ENCODE measurements at regions not wholly inside any gene's neighbourhood (a gene's known extent, or its start where the extent isn't known, plus 50 kb on each side); places are given as distances from the start of the nearest gene placed in this dataset.
"Not testable (repeated sequence)": the region's sequence is repeated elsewhere in the genome, so short reads cannot be mapped to it uniquely, and the experiment has no call there.

DNA sequence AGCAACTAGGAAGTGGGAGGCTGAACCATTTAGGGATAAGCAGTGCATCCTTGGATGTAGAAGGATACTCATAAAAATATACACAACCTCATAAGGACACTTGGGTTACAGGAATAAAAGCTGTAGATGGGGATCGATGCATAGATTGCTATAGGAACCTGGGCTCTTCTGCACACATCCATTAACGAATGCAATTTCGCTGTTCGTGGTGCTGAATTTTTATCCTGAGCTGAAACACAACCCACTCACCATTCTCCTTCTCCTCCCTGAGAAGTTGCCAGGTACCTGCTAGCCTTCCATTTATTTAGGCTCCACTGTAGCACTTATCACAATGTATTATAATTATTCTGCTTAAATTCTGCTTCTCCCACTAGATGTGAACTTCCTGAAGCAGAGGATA, 320.6 kb upstream of the BRINP1 start:
- Mint-ChIP-seq H3K27ac (no peak overlapping the region), H3K4me3 (no peak overlapping the region), H3K36me3 (no peaks in the 10 kb centered on the region), H3K9me3 (peaks cover 6% of the 10 kb centered on the region), H3K4me1 (no peaks in the 10 kb centered on the region)
- DNase-seq (ENCODE audit: low spot score in 2 of 2), result no peak
- no peak for ATAC-seq

GRCh38 chr9:119688547-119688946, 319.3 kb upstream of the BRINP1 start:
- DNase-seq (ENCODE audit: low spot score in 2 of 2), result no peak
- no peaks in the 10 kb centered on the region for H3K36me3 Mint-ChIP-seq

DNA sequence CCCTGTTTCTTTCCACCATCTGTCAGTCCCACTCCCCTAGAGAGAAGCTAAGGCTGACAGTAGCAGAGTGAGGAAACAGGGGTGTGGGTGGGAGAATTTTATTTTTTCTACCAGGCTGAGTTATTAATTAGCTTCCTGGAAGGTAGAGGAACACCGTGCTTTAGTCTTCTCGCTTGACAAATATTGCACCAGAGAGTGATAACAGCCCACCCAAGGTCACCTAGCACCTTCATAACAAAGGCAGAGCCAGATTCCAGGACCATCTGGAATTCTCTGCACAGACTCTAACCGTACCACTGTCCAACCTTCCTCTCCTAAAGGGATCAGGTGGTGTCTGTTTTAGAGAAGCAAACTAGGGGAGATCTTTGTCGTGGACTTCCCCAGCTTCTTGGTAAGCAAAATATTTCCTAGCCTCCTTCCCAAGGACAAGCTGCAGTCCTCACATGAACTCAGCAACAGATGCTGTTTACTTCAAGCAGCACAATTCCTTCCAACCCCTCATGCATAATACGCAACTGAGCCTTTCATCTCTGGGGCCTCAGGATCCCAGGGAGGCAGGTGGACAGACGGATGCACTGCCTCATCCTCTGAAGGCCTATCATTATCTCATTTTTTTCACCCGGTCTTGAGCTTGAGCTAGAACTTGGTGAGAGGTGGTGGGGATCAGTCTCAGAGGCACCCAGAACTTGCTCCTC, 308.7 kb upstream of the BRINP1 start:
- no peak for DNase-seq (ENCODE audit: low spot score in 2 of 2)
- H3K9me3 Mint-ChIP-seq, result peaks cover 5% of the 10 kb centered on the region
- H3K27ac Mint-ChIP-seq, result no peak overlapping the region
- no peaks in the 10 kb centered on the region for H3K4me1 Mint-ChIP-seq
- no peaks in the 10 kb centered on the region for H3K36me3 Mint-ChIP-seq
- no peak for ATAC-seq
- H3K4me3 Mint-ChIP-seq, result no peak overlapping the region

More at GRCh38 chr9:119688547-119688946, 319.3 kb upstream of the BRINP1 start:
- no peak for ATAC-seq
- peaks cover 6% of the 10 kb centered on the region for H3K9me3 Mint-ChIP-seq
- H3K4me3 Mint-ChIP-seq, result no peak overlapping the region
- no peaks in the 10 kb centered on the region for H3K4me1 Mint-ChIP-seq
- no peak overlapping the region for H3K27ac Mint-ChIP-seq

DNA sequence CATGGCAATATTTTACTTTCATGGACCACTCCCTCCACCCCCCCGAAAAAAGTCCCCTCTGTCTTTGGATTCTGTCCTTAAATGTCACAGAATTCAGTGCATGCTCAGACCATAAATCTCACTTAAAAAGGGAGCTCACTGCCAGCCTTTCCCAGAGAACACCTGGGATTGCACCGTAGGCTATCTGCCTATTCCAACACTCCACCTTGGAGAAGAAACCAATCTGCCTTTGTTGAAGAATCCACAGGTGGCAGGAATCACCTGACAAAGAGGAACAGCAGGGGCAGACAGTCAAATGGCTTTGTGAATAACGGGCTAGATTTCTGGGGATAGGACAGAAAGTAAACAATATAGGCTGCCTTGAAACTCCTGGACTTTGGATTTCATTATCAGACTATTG, 306.7 kb upstream of the BRINP1 start:
- Mint-ChIP-seq H3K27ac (no peak overlapping the region), H3K4me1 (no peaks in the 10 kb centered on the region), H3K9me3 (peaks cover 2% of the 10 kb centered on the region), H3K36me3 (no peaks in the 10 kb centered on the region), H3K4me3 (no peak overlapping the region)
- DNase-seq (ENCODE audit: low spot score in 2 of 2) (no peak), ATAC-seq (no peak)

- not testable (repeated sequence) for ATAC-seq; DNase-seq (ENCODE audit: low spot score in 2 of 2); H3K9me3 Mint-ChIP-seq; H3K4me1 Mint-ChIP-seq; H3K36me3 Mint-ChIP-seq; H3K27ac Mint-ChIP-seq; H3K4me3 Mint-ChIP-seq
Observed at GRCh38 chr9:119672763-119673162, 303.5 kb upstream of the BRINP1 start.

GRCh38 chr9:119667916-119668315, 298.7 kb upstream of the BRINP1 start:
- DNase-seq (ENCODE audit: low spot score in 2 of 2), result no peak
- ATAC-seq, result no peak
- no peak overlapping the region for H3K4me3 Mint-ChIP-seq

GRCh38 chr9:119667163-119667562, 297.9 kb upstream of the BRINP1 start:
- Mint-ChIP-seq H3K4me1 (no peaks in the 10 kb centered on the region), H3K4me3 (no peak overlapping the region), H3K9me3 (peaks cover 9% of the 10 kb centered on the region), H3K27ac (no peak overlapping the region), H3K36me3 (no peaks in the 10 kb centered on the region)
- ATAC-seq, result no peak
- DNase-seq (ENCODE audit: low spot score in 2 of 2), result no peak

More at GRCh38 chr9:119667916-119668315, 298.7 kb upstream of the BRINP1 start:
- no peak overlapping the region for H3K27ac Mint-ChIP-seq
- no peaks in the 10 kb centered on the region for H3K4me1 Mint-ChIP-seq
- H3K9me3 Mint-ChIP-seq, result peaks cover 6% of the 10 kb centered on the region
- no peaks in the 10 kb centered on the region for H3K36me3 Mint-ChIP-seq

DNA sequence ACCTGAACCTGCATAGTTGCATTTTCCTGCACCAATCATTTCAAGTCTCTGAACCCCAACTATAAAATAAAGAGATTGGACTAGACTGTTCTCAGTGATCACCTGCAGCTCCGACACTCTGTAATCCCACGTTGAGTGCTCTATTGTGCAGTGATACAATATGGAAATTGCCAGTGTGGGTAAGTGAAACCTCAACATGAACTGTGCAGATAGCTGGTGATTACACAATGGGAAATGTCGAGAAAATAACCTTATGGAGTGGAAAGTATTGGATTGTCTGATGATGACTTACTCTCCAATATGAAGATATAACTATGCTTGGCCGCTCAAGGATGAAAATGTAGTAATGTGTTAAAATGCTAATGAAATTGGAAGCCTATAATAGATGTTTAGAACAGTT, 293.1 kb upstream of the BRINP1 start:
- DNase-seq (ENCODE audit: low spot score in 2 of 2), result no peak
- no peak for ATAC-seq
- H3K27ac Mint-ChIP-seq, result no peak overlapping the region
- no peak overlapping the region for H3K4me3 Mint-ChIP-seq
- H3K9me3 Mint-ChIP-seq, result peaks cover 9% of the 10 kb centered on the region
- H3K4me1 Mint-ChIP-seq, result no peaks in the 10 kb centered on the region
- no peaks in the 10 kb centered on the region for H3K36me3 Mint-ChIP-seq

DNA sequence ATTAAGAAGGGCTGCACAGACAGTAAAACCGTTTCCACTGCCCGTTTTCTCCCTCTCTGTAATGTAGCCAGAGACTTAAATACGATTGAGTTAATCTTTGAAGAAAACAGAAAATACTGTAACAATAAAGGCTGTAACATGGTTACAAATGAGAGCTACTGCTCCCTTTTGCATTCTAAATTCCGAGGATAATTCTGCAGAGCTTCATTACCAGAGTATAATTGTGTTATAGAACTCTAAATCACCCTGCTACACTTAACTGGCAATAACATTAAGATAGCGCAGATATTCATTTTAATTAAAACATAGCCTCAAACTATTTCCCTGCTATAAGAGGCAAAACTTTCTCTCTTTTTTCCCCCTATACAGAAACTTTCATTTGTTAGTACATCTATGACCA, 283.7 kb upstream of the BRINP1 start:
- Mint-ChIP-seq H3K4me3 (no peak overlapping the region), H3K4me1 (no peaks in the 10 kb centered on the region), H3K27ac (no peak overlapping the region), H3K36me3 (no peaks in the 10 kb centered on the region), H3K9me3 (peaks cover 4% of the 10 kb centered on the region)
- ATAC-seq (no peak), DNase-seq (ENCODE audit: low spot score in 2 of 2) (no peak)

GRCh38 chr9:119649205-119649604, 280.0 kb upstream of the BRINP1 start:
- no peak overlapping the region for H3K27ac Mint-ChIP-seq
- H3K4me3 Mint-ChIP-seq, result no peak overlapping the region
- H3K9me3 Mint-ChIP-seq, result peaks cover 7% of the 10 kb centered on the region
- DNase-seq (ENCODE audit: low spot score in 2 of 2), result no peak
- ATAC-seq, result no peak
- H3K36me3 Mint-ChIP-seq, result no peaks in the 10 kb centered on the region
- H3K4me1 Mint-ChIP-seq, result no peaks in the 10 kb centered on the region

GRCh38 chr9:119639287-119639955, 270.2 kb upstream of the BRINP1 start:
- no peaks in the 10 kb centered on the region for H3K36me3 Mint-ChIP-seq
- peaks cover 6% of the 10 kb centered on the region for H3K9me3 Mint-ChIP-seq
- H3K4me1 Mint-ChIP-seq, result no peaks in the 10 kb centered on the region
- H3K27ac Mint-ChIP-seq, result no peak overlapping the region
- ATAC-seq (no peak), DNase-seq (ENCODE audit: low spot score in 2 of 2) (no peak)
- H3K4me3 Mint-ChIP-seq, result no peak overlapping the region

DNA sequence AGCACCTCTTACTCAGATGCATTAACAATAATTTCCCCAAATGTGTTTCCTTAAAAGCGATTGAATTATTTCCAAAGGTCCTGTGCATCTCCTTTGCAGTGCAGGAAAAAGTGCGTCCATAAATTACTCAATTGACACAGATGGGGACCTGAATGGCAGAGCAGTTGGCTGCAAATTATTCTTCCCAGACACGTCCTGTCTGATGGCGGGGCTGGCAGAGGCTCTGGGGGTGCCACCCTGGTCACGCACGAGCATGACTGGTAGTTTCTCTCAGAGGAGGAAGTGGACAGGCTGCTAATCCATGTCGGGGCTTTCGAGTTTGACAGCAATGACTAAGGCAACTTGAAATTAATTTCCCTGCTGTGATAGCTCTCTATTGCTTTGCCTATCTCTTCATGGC, 264.8 kb upstream of the BRINP1 start:
- ATAC-seq (no peak), DNase-seq (ENCODE audit: low spot score in 2 of 2) (no peak)

DNA sequence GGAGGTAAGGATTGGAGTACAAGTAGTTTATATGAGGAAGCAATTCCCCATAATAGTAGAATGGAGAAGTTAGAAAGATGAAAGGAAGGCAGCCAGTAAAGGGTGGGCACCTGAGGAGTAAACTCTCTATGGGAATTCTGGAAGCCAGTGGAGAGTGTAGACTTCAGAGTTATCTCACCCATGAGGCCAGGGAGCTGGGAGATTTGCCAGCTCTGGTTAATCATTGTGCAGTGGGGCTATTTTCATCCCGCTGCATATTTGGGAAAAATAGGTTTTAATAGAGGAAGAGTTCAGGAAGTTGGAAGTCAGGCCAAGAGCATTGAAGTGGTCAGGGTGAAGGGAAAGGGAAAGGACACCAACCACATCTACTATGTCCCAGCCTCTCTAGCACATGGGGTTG, 242.3 kb upstream of the BRINP1 start:
- no peaks in the 10 kb centered on the region for H3K36me3 Mint-ChIP-seq
- H3K4me1 Mint-ChIP-seq, result no peaks in the 10 kb centered on the region
- no peak for ATAC-seq
- peaks cover 12% of the 10 kb centered on the region for H3K9me3 Mint-ChIP-seq
- no peak for DNase-seq (ENCODE audit: low spot score in 2 of 2)
- H3K27ac Mint-ChIP-seq, result no peak overlapping the region
- no peak overlapping the region for H3K4me3 Mint-ChIP-seq

More for the DNA sequence above, 264.8 kb upstream of the BRINP1 start:
- H3K9me3 Mint-ChIP-seq, result peaks cover 3% of the 10 kb centered on the region
- H3K4me1 Mint-ChIP-seq, result no peaks in the 10 kb centered on the region
- no peak overlapping the region for H3K27ac Mint-ChIP-seq
- H3K36me3 Mint-ChIP-seq, result no peaks in the 10 kb centered on the region
- no peak overlapping the region for H3K4me3 Mint-ChIP-seq

DNA sequence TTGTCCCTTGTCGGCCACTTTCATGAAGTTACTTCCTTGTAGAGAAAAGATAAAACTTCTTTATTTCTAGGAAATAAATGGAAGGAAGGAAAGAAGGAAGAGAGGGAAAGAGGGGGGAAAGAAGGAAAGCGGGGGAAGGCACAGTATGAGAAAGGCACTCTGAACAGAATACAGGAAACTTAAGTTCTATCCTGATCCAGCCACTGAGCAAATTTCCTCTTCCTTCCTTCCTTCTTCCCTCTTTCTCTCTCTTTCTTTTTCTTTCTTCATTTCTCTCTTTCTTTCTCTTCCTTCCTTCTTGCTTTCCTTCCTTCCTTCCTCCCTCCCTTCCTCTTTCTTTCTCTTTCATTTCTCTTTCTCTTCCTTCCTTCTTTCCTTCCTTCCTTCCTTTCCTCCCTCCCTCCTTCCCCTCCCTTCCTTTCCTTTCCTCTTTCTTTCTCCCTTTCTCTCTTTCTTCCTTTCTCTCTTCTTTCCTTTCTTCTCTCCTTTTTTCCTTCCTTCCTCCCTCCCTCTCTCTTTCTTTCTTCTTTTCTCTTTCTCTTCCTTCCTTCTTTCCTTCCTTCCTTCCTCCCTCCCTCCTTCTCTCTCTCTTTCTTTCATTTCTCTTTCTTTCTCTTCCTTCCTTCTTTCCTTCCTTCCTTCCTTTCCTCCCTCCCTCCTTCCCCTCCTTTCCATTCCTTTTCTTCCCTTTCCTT, 240.2 kb upstream of the BRINP1 start:
- Mint-ChIP-seq H3K36me3 (no peaks in the 10 kb centered on the region), H3K27ac (no peak overlapping the region)
- ATAC-seq, result no peak

DNA sequence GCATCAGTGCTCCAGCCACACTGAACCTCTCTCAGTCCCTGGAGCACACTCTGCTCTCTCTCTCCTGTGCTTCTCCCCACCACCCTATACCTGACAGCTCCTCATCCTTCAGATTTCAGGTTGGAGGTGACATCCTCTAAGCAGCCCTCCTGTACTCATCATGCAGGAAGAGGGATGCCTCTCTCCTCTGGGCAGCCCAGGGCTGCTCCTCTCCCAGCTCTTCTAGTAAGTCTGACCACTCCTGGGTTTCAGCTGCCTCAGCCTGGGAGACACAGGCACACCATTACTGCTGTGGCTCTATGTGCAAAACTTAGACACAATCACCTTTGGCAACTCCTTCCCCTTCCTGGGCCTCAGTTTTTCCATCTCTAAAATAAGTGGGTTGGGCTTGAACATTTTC, 232.4 kb upstream of the BRINP1 start:
- DNase-seq (ENCODE audit: low spot score in 2 of 2) (no peak), ATAC-seq (peak; percentile 39)
- peaks cover 4% of the 10 kb centered on the region for H3K9me3 Mint-ChIP-seq
- H3K36me3 Mint-ChIP-seq, result no peaks in the 10 kb centered on the region
- no peak overlapping the region for H3K4me3 Mint-ChIP-seq
- no peak overlapping the region for H3K27ac Mint-ChIP-seq
- H3K4me1 Mint-ChIP-seq, result no peaks in the 10 kb centered on the region

More for the DNA sequence above, 240.2 kb upstream of the BRINP1 start:
- Mint-ChIP-seq H3K4me3 (no peak overlapping the region), H3K9me3 (peaks cover 12% of the 10 kb centered on the region), H3K4me1 (no peaks in the 10 kb centered on the region)
- DNase-seq (ENCODE audit: low spot score in 2 of 2), result no peak

DNA sequence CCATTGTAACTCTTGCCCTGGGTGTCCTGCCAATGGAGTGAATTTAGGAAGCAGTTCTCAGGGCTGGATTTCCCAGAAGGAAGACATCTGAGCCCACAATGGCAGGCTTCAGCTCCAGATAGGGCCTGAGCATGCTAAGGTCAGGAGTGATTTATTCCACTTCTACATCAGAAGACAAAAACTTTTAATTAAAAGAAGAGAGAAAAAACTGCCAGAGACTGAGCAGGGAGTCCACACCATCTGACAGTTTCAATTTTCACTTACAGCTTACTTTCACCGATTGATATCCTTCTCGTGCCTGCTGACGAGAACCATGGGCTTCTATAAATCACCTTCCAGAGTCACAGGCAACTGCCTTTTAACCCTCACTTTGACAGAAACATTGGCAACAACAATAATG, 228.3 kb upstream of the BRINP1 start:
- DNase-seq (ENCODE audit: low spot score in 2 of 2), result no peak
- H3K27ac Mint-ChIP-seq, result no peak overlapping the region
- H3K4me1 Mint-ChIP-seq, result no peaks in the 10 kb centered on the region
- ATAC-seq, result no peak
- H3K4me3 Mint-ChIP-seq, result no peak overlapping the region
- H3K9me3 Mint-ChIP-seq, result peaks cover 4% of the 10 kb centered on the region
- H3K36me3 Mint-ChIP-seq, result no peaks in the 10 kb centered on the region
